ENCODE measurements at regions not wholly inside any gene's neighbourhood (a gene's known extent, or its start where the extent isn't known, plus 50 kb on each side); places are given as distances from the start of the nearest gene placed in this dataset.
"Not testable (repeated sequence)": the region's sequence is repeated elsewhere in the genome, so short reads cannot be mapped to it uniquely, and the experiment has no call there.

GRCh38 chr4:60400593-60400992, 799.5 kb upstream of the ADGRL3 start:
- no peak for DNase-seq

- no peak for DNase-seq
Measured at GRCh38 chr4:60404027-60404426, 796.1 kb upstream of the ADGRL3 start.

- DNase-seq = no peak
Measured at GRCh38 chr4:60422439-60422838, 777.7 kb upstream of the ADGRL3 start.

- not testable (repeated sequence) for DNase-seq
Measured at GRCh38 chr4:60423573-60424184, 776.4 kb upstream of the ADGRL3 start.

- no peak for DNase-seq
Measured at GRCh38 chr4:60432911-60433310, 767.2 kb upstream of the ADGRL3 start.

GRCh38 chr4:60443068-60443467, 757.1 kb upstream of the ADGRL3 start:
- DNase-seq = no peak

- no peak for DNase-seq
Measured at GRCh38 chr4:60443796-60444195, 756.3 kb upstream of the ADGRL3 start.

GRCh38 chr4:60450054-60450453, 750.1 kb upstream of the ADGRL3 start:
- DNase-seq = no peak

- DNase-seq = no peak
Measured at GRCh38 chr4:60452266-60452665, 747.9 kb upstream of the ADGRL3 start.

GRCh38 chr4:60455380-60455779, 744.7 kb upstream of the ADGRL3 start:
- DNase-seq = no peak

GRCh38 chr4:60461551-60461950, 738.6 kb upstream of the ADGRL3 start:
- DNase-seq = no peak

GRCh38 chr4:60463857-60464502, 736.1 kb upstream of the ADGRL3 start:
- DNase-seq = no peak

GRCh38 chr4:60482921-60483351, 717.2 kb upstream of the ADGRL3 start:
- DNase-seq = no peak

GRCh38 chr4:60485276-60485675, 714.9 kb upstream of the ADGRL3 start:
- no peak for DNase-seq

- not testable (repeated sequence) for DNase-seq
Measured at GRCh38 chr4:60487118-60487761, 712.9 kb upstream of the ADGRL3 start.

- no peak for DNase-seq
Measured at GRCh38 chr4:60500810-60501209, 699.3 kb upstream of the ADGRL3 start.

GRCh38 chr4:60502733-60503132, 697.4 kb upstream of the ADGRL3 start:
- no peak for DNase-seq

- DNase-seq = no peak
Measured at GRCh38 chr4:60506061-60506460, 694.1 kb upstream of the ADGRL3 start.

- DNase-seq = no peak
Measured at GRCh38 chr4:60522265-60522664, 677.9 kb upstream of the ADGRL3 start.

- DNase-seq = no peak
Measured at GRCh38 chr4:60531776-60532379, 668.2 kb upstream of the ADGRL3 start.

GRCh38 chr4:60544981-60545380, 655.1 kb upstream of the ADGRL3 start:
- DNase-seq = no peak

GRCh38 chr4:60562334-60562733, 637.8 kb upstream of the ADGRL3 start:
- DNase-seq = no peak

GRCh38 chr4:60565558-60565957, 634.6 kb upstream of the ADGRL3 start:
- no peak for DNase-seq

- no peak for DNase-seq
Measured at GRCh38 chr4:60575336-60575735, 624.8 kb upstream of the ADGRL3 start.

All from stimulated activated CD4-positive, alpha-beta T cell treated with anti-CD3 and anti-CD28 coated beads, Interleukin-12 subunit alpha, Interleukin-12 subunit beta, amount 100 ng/mL, for 4 hours (primary cell).